HG03039 (cell line): ENCODE measurements at regions not wholly inside any gene's neighbourhood (a gene's known extent, or its start where the extent isn't known, plus 50 kb on each side); places are given as distances from the start of the nearest gene placed in this dataset.
"Not testable (repeated sequence)": the region's sequence is repeated elsewhere in the genome, so short reads cannot be mapped to it uniquely, and the experiment has no call there.

ENCODE experiments used
- ATAC-seq: cut with Tn5 transposase; IDR thresholded peaks from one replicate; pipeline ENCODE4 v1.9.1; 2021; ENCODE audit warnings: mild to moderate bottlenecking, moderate library complexity; ENCODE audit not compliant: unreplicated experiment

GRCh38 chr6:144746902-144747469, 461.9 kb downstream of the UTRN start:
- no peak for ATAC-seq

- no peak for ATAC-seq
These were observed 464.1 kb downstream of the UTRN start for GRCh38 chr6:144749263-144749662.

- peak; percentile 92 for ATAC-seq
These were observed 468.0 kb downstream of the UTRN start for GRCh38 chr6:144753023-144753705.

GRCh38 chr6:144756469-144756868, 471.3 kb downstream of the UTRN start:
- ATAC-seq: no peak

- ATAC-seq: no peak
These were observed 472.2 kb downstream of the UTRN start for GRCh38 chr6:144757299-144757698.

GRCh38 chr6:144757730-144758129, 472.6 kb downstream of the UTRN start:
- no peak for ATAC-seq

- no peak for ATAC-seq
These were observed 473.5 kb downstream of the UTRN start for GRCh38 chr6:144758602-144759001.

GRCh38 chr6:144762469-144762868, 477.3 kb downstream of the UTRN start:
- no peak for ATAC-seq

- ATAC-seq: no peak
These were observed 481.9 kb downstream of the UTRN start for GRCh38 chr6:144767051-144767450.

GRCh38 chr6:144768551-144769075, 483.5 kb downstream of the UTRN start:
- ATAC-seq: no peak

- no peak for ATAC-seq
These were observed 484.0 kb downstream of the UTRN start for GRCh38 chr6:144769142-144769541.

GRCh38 chr6:144776031-144776819, 491.1 kb downstream of the UTRN start:
- ATAC-seq: no peak

- no peak for ATAC-seq
These were observed 492.1 kb downstream of the UTRN start for GRCh38 chr6:144777249-144777648.

GRCh38 chr6:144778056-144778455, 492.9 kb downstream of the UTRN start:
- no peak for ATAC-seq

GRCh38 chr6:144778773-144779492, 493.8 kb downstream of the UTRN start:
- ATAC-seq: no peak

- no peak for ATAC-seq
These were observed 496.7 kb downstream of the UTRN start for GRCh38 chr6:144781836-144782235.

GRCh38 chr6:144782634-144783033, 497.5 kb downstream of the UTRN start:
- peak; percentile 49 for ATAC-seq

GRCh38 chr6:144785056-144785455, 499.9 kb downstream of the UTRN start:
- ATAC-seq: no peak

- no peak for ATAC-seq
These were observed 501.7 kb downstream of the UTRN start for GRCh38 chr6:144786825-144787224.

- ATAC-seq: no peak
These were observed 508.6 kb downstream of the UTRN start for GRCh38 chr6:144793744-144794143.

- not testable (repeated sequence) for ATAC-seq
These were observed 509.9 kb downstream of the UTRN start for GRCh38 chr6:144795022-144795421.
